GM19452 (cell line): ENCODE measurements at regions not wholly inside any gene's neighbourhood (a gene's known extent, or its start where the extent isn't known, plus 50 kb on each side); places are given as distances from the start of the nearest gene placed in this dataset.

ENCODE experiments used
- ATAC-seq: cut with Tn5 transposase; IDR thresholded peaks from one replicate; pipeline ENCODE4 v1.9.1; 2021; ENCODE audit not compliant: unreplicated experiment

- ATAC-seq, result no peak
Observed at GRCh38 chr21:28439251-28439650, 553.4 kb downstream of the LTN1 start.

GRCh38 chr21:28437061-28437460, 555.6 kb downstream of the LTN1 start:
- ATAC-seq, result no peak

- no peak for ATAC-seq
Observed at GRCh38 chr21:28436286-28436932, 556.3 kb downstream of the LTN1 start.

GRCh38 chr21:28431527-28432200, 561.0 kb downstream of the LTN1 start:
- ATAC-seq, result no peak

GRCh38 chr21:28431022-28431421, 561.7 kb downstream of the LTN1 start:
- no peak for ATAC-seq

- no peak for ATAC-seq
Observed at GRCh38 chr21:28429161-28429560, 563.5 kb downstream of the LTN1 start.

GRCh38 chr21:28427394-28428022, 565.2 kb downstream of the LTN1 start:
- ATAC-seq, result no peak

GRCh38 chr21:28426545-28426944, 566.1 kb downstream of the LTN1 start:
- ATAC-seq, result no peak

- no peak for ATAC-seq
Observed at GRCh38 chr21:28423521-28424190, 569.0 kb downstream of the LTN1 start.

GRCh38 chr21:28421716-28422524, 570.8 kb downstream of the LTN1 start:
- ATAC-seq, result no peak

GRCh38 chr21:28419811-28420210, 572.9 kb downstream of the LTN1 start:
- no peak for ATAC-seq

GRCh38 chr21:28418726-28419514, 573.8 kb downstream of the LTN1 start:
- no peak for ATAC-seq

GRCh38 chr21:28410256-28410655, 582.4 kb downstream of the LTN1 start:
- ATAC-seq, result no peak

- ATAC-seq, result no peak
Observed at GRCh38 chr21:28402616-28402989, 590.1 kb downstream of the LTN1 start.

- no peak for ATAC-seq
Observed at GRCh38 chr21:28397040-28397439, 595.6 kb downstream of the LTN1 start.

- ATAC-seq, result no peak
Observed at GRCh38 chr21:28396421-28396820, 596.3 kb downstream of the LTN1 start.

GRCh38 chr21:28393279-28393678, 599.4 kb downstream of the LTN1 start:
- no peak for ATAC-seq

GRCh38 chr21:28391938-28392849, 600.5 kb downstream of the LTN1 start:
- ATAC-seq, result no peak

GRCh38 chr21:28387220-28387619, 605.5 kb downstream of the LTN1 start:
- no peak for ATAC-seq
